Stimulated activated CD8-positive, alpha-beta memory T cell treated with anti-CD3 and anti-CD28 coated beads, Interleukin-15, amount 100 ng/mL, for 48 hours (primary cell): ENCODE measurements at regions not wholly inside any gene's neighbourhood (a gene's known extent, or its start where the extent isn't known, plus 50 kb on each side); places are given as distances from the start of the nearest gene placed in this dataset.

Source experiments
- DNase-seq, 2 donors: peaks; one replicate each; pipeline ENCODE4 v3.0.0-alpha.2; 2020; ENCODE audit warnings: low read depth in 2 of 2

GRCh38 chr15:35769656-35770055 lies 223.7 kb upstream of the DPH6 start:
- DNase-seq: no peak

GRCh38 chr15:35771746-35772442 lies 225.9 kb upstream of the DPH6 start:
- DNase-seq: no peak

- no peak for DNase-seq
These were observed 228.7 kb upstream of the DPH6 start for GRCh38 chr15:35774653-35775052.

GRCh38 chr15:35775471-35775870 lies 229.5 kb upstream of the DPH6 start:
- DNase-seq: no peak

GRCh38 chr15:35777061-35777460 lies 231.1 kb upstream of the DPH6 start:
- DNase-seq: no peak

- no peak for DNase-seq
These were observed 237.2 kb upstream of the DPH6 start for GRCh38 chr15:35783203-35783602.

- DNase-seq: no peak
These were observed 238.8 kb upstream of the DPH6 start for GRCh38 chr15:35784745-35785144.

- DNase-seq: no peak
These were observed 264.0 kb upstream of the DPH6 start for GRCh38 chr15:35810007-35810406.

GRCh38 chr15:35813573-35813972 lies 267.6 kb upstream of the DPH6 start:
- no peak for DNase-seq

GRCh38 chr15:35818846-35819245 lies 272.9 kb upstream of the DPH6 start:
- no peak for DNase-seq

- DNase-seq: no peak
These were observed 276.2 kb upstream of the DPH6 start for GRCh38 chr15:35822153-35822552.

- no peak for DNase-seq
These were observed 281.2 kb upstream of the DPH6 start for GRCh38 chr15:35827141-35827540.

- no peak for DNase-seq
These were observed 281.9 kb upstream of the DPH6 start for GRCh38 chr15:35827911-35828310.

GRCh38 chr15:35833581-35833980 lies 287.6 kb upstream of the DPH6 start:
- DNase-seq: no peak

GRCh38 chr15:35834216-35834830 lies 288.4 kb upstream of the DPH6 start:
- no peak for DNase-seq

- DNase-seq: no peak
These were observed 288.9 kb upstream of the DPH6 start for GRCh38 chr15:35834866-35835265.

- DNase-seq: no peak
These were observed 292.6 kb upstream of the DPH6 start for GRCh38 chr15:35838424-35839111.

- no peak for DNase-seq
These were observed 296.7 kb upstream of the DPH6 start for GRCh38 chr15:35842631-35843030.

- no peak for DNase-seq
These were observed 297.5 kb upstream of the DPH6 start for GRCh38 chr15:35843498-35843897.

- DNase-seq: no peak
These were observed 304.3 kb upstream of the DPH6 start for GRCh38 chr15:35850284-35850683.

GRCh38 chr15:35851491-35851890 lies 305.5 kb upstream of the DPH6 start:
- DNase-seq: no peak

GRCh38 chr15:35852818-35853624 lies 307.1 kb upstream of the DPH6 start:
- no peak for DNase-seq
